ENCODE measurements at regions not wholly inside any gene's neighbourhood (a gene's known extent, or its start where the extent isn't known, plus 50 kb on each side); places are given as distances from the start of the nearest gene placed in this dataset.
"Not testable (repeated sequence)": the region's sequence is repeated elsewhere in the genome, so short reads cannot be mapped to it uniquely, and the experiment has no call there.

GRCh38 chr4:102397056-102397455 is 51.8 kb upstream of the SLC39A8 start:
- DNase-seq (ENCODE audit: low read depth, low spot score); in situ Hi-C loops (cut with HindIII; ENCODE audit: low sequenced_read_pairs); H3K4me3 ChIP-seq (ENCODE audit: low read depth, low read length): not testable (repeated sequence)

- in situ Hi-C loops (cut with HindIII; ENCODE audit: low sequenced_read_pairs): no loop called here
- TF ChIP-seq CTCF (IDR thresholded peaks at IDR 0.05; ENCODE audit: low read depth, low read length): no peak
- H3K4me3 ChIP-seq (ENCODE audit: low read depth, low read length): no peak overlapping the region
- DNase-seq (ENCODE audit: low read depth, low spot score): no peak
Measured at GRCh38 chr4:102399021-102399420, 53.7 kb upstream of the SLC39A8 start.

GRCh38 chr4:102400898-102401297 is 55.6 kb upstream of the SLC39A8 start:
- H3K4me3 ChIP-seq (ENCODE audit: low read depth, low read length): no peak overlapping the region
- in situ Hi-C loops (cut with HindIII; ENCODE audit: low sequenced_read_pairs): no loop called here
- no peak for TF ChIP-seq CTCF (IDR thresholded peaks at IDR 0.05; ENCODE audit: low read depth, low read length)
- no peak for DNase-seq (ENCODE audit: low read depth, low spot score)

GRCh38 chr4:102402223-102402622 is 56.9 kb upstream of the SLC39A8 start:
- TF ChIP-seq CTCF (IDR thresholded peaks at IDR 0.05; ENCODE audit: low read depth, low read length): no peak
- in situ Hi-C loops (cut with HindIII; ENCODE audit: low sequenced_read_pairs): no loop called here
- no peak overlapping the region for H3K4me3 ChIP-seq (ENCODE audit: low read depth, low read length)
- DNase-seq (ENCODE audit: low read depth, low spot score): no peak

GRCh38 chr4:102403116-102403515 is 57.8 kb upstream of the SLC39A8 start:
- in situ Hi-C loops (cut with HindIII; ENCODE audit: low sequenced_read_pairs): no loop called here
- no peak for TF ChIP-seq CTCF (IDR thresholded peaks at IDR 0.05; ENCODE audit: low read depth, low read length)
- H3K4me3 ChIP-seq (ENCODE audit: low read depth, low read length): no peak overlapping the region
- no peak for DNase-seq (ENCODE audit: low read depth, low spot score)

GRCh38 chr4:102404431-102404969 is 59.2 kb upstream of the SLC39A8 start:
- no peak overlapping the region for H3K4me3 ChIP-seq (ENCODE audit: low read depth, low read length)
- DNase-seq (ENCODE audit: low read depth, low spot score): no peak
- TF ChIP-seq CTCF (IDR thresholded peaks at IDR 0.05; ENCODE audit: low read depth, low read length): no peak
- in situ Hi-C loops (cut with HindIII; ENCODE audit: low sequenced_read_pairs): no loop called here

GRCh38 chr4:102405821-102406401 is 60.6 kb upstream of the SLC39A8 start:
- in situ Hi-C loops (cut with HindIII; ENCODE audit: low sequenced_read_pairs): no loop called here
- DNase-seq (ENCODE audit: low read depth, low spot score): no peak
- TF ChIP-seq CTCF (IDR thresholded peaks at IDR 0.05; ENCODE audit: low read depth, low read length): no peak
- H3K4me3 ChIP-seq (ENCODE audit: low read depth, low read length): no peak overlapping the region

GRCh38 chr4:102410884-102411283 is 65.6 kb upstream of the SLC39A8 start:
- H3K4me3 ChIP-seq (ENCODE audit: low read depth, low read length); DNase-seq (ENCODE audit: low read depth, low spot score); in situ Hi-C loops (cut with HindIII; ENCODE audit: low sequenced_read_pairs): not testable (repeated sequence)

All from astrocyte of the spinal cord (primary cell).